Vagina (tissue), 2 donors: ENCODE measurements at regions not wholly inside any gene's neighbourhood (a gene's known extent, or its start where the extent isn't known, plus 50 kb on each side); places are given as distances from the start of the nearest gene placed in this dataset.

Source experiments
- POLR2A ChIP-seq, 2 donors: fragments of 450-650 bp; IDR thresholded peaks; one replicate each; pipeline ENCODE4 v1.6.1; 2017; ENCODE audit warnings: antibody characterized with exemption in 2 of 2, mild to moderate bottlenecking in 2 of 2, moderate library complexity in 2 of 2
- TF ChIP-seq, protein P1 (sequence below), 3 experiments: fragments of 450-650 bp in 2 of 3; fragments of 200-600 bp in 1 of 3; sonication (generic) in 1 of 3; IDR thresholded peaks; one replicate each; pipeline ENCODE4 v1.5.1; 2017 to 2019; ENCODE audit warnings: antibody characterized with exemption in 3 of 3, mild to moderate bottlenecking in 2 of 3, moderate library complexity in 2 of 3

DNA sequence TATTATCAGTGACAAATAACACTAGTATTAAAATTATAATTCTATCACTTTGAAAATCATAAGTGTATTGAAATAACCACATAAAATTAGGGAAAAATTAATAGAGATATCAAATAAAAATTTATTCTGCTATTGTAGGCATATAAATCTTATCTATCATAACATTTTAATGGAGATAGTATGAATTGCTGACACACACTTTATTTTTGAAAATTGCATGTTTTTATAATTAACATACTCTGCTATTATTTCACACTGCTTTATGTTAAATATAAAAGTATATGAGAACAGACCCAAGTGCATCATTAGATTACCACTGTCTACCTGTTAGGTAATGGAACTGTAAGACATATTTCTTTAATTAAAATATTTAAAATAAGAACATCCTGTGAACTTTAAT, 2150.2 kb downstream of the ARAP2 start:
- TF ChIP-seq POLR2A (IDR thresholded peaks at IDR 0.05): no peak
- TF ChIP-seq, protein P1, sequence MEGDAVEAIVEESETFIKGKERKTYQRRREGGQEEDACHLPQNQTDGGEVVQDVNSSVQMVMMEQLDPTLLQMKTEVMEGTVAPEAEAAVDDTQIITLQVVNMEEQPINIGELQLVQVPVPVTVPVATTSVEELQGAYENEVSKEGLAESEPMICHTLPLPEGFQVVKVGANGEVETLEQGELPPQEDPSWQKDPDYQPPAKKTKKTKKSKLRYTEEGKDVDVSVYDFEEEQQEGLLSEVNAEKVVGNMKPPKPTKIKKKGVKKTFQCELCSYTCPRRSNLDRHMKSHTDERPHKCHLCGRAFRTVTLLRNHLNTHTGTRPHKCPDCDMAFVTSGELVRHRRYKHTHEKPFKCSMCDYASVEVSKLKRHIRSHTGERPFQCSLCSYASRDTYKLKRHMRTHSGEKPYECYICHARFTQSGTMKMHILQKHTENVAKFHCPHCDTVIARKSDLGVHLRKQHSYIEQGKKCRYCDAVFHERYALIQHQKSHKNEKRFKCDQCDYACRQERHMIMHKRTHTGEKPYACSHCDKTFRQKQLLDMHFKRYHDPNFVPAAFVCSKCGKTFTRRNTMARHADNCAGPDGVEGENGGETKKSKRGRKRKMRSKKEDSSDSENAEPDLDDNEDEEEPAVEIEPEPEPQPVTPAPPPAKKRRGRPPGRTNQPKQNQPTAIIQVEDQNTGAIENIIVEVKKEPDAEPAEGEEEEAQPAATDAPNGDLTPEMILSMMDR (IDR thresholded peaks at IDR 0.05): no peak
